Left colon (tissue), 2 donors: ENCODE measurements at regions not wholly inside any gene's neighbourhood (a gene's known extent, or its start where the extent isn't known, plus 50 kb on each side); places are given as distances from the start of the nearest gene placed in this dataset.

ENCODE experiments used
- ATAC-seq: fragments of 200-7000 bp; cut with Tn5 transposase; one replicate; pipeline ENCODE4 v1.9.1; 2020; ENCODE audit warnings: mild to moderate bottlenecking, moderate library complexity
- DNase-seq, 2 donors: peaks; one replicate each; pipeline ENCODE4 v3.0.0-alpha.2; 2020
- intact Hi-C, 2 donors: fragments of 100-400 bp; cut with DNase I in 1 of 2; cut with micrococcal nuclease in 1 of 2; formaldehyde crosslinking; loops; one replicate each; pipeline versions ENCODE4 v1.11.2 to v1.14.0; 2022; cut with DNase I, micrococcal nuclease
- donor health status: DM: no; HTN: no; CAD: no.
- donor health status: DM: yes; HTN: yes; CAD: no.

DNA sequence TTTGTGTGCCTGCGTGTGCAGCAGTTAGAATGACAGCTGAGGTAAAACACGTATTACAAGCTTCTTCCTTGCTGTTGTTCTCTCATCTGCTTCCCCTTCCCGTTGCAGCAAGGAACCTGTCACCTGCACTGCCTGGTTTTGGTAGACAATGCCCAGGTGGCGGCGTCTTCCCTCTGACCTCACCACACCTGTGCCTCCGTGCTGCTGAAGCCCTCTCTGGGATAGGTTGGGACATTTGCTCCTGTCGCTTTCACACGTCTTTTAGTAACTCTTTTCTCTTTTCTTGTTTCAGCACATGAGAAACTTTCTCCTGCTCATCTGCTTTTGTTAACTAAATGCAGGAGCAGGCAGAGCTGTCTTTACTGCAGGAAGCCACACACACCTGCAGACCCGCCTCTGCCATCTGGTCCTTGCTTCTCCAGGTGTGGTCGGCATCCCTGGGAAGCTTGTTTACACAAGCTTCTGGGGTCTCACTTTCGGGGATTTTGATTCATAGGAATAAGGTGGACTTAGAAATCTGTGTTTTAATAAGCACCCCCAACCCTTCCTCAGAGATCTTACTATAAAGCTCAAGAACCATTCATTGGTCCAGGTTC, 60.7 kb upstream of the EXOC6 start:
- intact Hi-C loops = no loop called here
- DNase-seq (no peak), ATAC-seq (no peak)

DNA sequence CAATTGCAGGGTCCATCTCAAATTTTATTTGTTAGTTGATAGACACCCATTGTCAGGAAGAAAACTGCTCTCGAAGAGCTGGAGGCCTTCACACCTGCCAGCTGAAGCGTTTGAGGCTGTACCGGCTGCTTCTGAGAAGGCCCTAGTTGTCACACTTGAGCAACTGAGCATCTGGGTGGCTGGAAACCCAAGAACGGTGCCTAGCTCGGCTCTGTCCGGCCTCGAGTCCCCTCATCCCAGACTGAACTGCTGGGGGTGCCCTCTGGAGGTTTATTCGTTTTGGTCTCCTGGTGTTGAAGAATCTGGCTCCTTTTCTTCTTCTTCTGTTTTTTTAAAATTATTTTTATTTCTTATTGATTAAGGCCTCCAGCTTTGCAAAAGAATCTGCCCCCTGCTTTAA, 59.3 kb upstream of the EXOC6 start:
- ATAC-seq (no peak), DNase-seq (peak in 1 of 2 donors; percentile 9)

DNA sequence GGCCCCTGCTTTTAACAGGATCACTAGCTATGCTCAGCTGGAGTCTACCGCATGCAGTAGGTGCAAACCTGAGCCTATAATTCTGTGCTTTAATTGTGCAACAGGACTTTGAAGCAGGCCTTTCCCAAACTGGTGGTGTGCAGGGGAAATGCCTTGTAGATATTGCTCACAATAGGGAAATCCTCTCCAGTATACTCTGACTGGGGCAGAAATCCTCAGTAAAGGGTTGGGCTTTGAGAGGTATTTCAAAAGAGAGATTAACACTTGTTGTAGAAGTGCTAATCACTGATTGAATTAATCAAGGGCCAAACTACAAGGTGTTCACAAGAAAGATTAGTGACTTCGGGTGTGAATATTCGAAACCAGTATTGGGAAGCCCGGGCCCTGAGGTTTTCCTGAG, 58.5 kb upstream of the EXOC6 start:
- ATAC-seq = no peak
- intact Hi-C loops = no loop called here

More for the DNA sequence above, 59.3 kb upstream of the EXOC6 start:
- intact Hi-C loops = no loop called here

DNA sequence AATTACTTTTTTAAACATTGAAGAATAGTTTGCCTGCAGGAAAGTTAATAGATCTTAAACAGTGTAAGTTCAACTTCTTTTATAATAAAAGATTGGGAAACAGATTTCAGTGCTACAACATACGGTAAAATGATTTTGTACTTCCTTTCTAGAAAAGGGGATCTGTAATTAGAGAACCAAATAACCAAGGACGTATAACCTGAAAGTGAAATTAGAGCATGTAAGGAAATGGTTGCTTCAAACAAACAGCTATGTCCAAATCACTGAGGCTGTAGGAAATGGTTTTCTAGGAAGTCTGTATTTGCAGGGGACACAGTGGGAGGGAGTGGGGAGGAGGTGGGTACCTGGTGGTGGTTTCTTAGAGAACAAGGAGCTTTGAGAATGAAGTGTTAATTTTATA, 57.9 kb upstream of the EXOC6 start:
- ATAC-seq (no peak), DNase-seq (no peak)
- intact Hi-C loops = no loop called here

More for the DNA sequence above, 58.5 kb upstream of the EXOC6 start:
- no peak for DNase-seq

DNA sequence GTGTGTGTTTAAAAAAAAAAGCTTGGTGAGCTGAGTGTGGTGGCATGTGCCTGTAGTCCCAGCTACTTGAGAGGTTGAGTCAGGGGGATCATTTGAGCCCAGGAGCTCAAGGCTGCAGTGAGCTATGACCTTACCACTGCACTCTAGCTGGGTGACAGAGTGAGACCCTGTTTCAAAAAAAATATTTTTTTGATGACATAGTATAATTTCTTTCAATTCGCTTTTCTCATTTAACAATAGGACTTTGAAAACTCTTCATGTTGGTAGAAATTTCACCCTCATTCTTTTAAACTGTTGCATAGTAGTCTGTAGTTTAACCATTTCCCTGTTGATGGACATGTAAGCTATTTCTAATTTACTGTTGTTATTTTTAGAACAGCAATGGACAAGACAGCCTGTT, 55.7 kb upstream of the EXOC6 start:
- intact Hi-C loops = no loop called here
- DNase-seq (no peak), ATAC-seq (no peak)
